ENCODE measurements at regions not wholly inside any gene's neighbourhood (a gene's known extent, or its start where the extent isn't known, plus 50 kb on each side); places are given as distances from the start of the nearest gene placed in this dataset.
A peak's percentile ranks its signal among the peaks of the same experiment; 100 is the strongest.

- no peak for DNase-seq (ENCODE audit: low spot score)
Observed at GRCh38 chrX:20431486-20431885, 164.8 kb upstream of the RPS6KA3 start.

DNA sequence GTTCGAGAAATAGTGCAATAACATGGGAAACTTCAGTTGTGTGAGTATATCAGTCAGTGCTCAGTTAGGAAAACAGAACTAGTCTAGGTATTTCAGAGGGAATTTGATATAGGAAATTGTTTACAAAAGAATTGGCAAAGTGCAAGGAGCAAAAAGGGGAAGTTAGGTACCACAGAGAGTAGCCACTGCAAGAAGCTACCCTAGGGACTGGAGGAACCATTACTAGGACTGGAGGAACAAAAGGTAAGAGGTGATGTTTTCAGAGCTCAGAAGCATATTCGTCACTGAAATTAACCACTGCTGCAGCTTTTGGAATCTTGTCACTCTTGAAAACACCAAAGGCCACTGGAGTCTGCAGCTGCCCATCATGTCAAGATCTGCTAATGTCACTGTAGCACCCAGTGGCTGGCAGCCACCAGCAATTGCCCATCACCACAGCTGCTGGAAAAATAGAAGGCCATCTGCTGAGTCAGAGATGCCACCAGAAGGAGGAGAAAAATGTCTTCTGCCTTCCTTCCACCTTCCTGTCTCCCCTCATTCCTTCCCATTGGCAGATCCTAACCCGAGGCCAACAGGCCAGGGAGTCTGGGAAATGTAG is 160.6 kb upstream of the RPS6KA3 start:
- no peak for DNase-seq (ENCODE audit: low spot score)

- DNase-seq (ENCODE audit: low spot score) = no peak
Observed at GRCh38 chrX:20421697-20422096, 155.0 kb upstream of the RPS6KA3 start.

DNA sequence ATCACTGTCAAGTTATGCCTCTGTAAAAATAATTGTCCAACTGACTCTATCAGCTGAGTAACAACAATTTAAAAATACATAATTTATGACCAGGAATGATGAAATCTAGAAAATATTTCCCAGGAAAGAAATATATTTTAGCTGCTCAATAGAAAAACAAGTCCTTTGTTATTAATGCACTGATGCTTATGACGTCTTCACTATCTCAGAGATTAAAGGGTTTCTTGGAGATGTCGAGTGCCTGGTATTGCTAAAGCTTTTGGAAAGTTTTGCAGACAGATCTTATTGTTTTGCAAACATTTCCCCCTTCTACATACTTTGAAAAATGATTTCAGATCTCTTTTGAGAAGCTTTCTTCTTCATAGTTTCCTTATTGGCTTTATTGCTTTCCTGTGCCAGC is 154.6 kb upstream of the RPS6KA3 start:
- DNase-seq (ENCODE audit: low spot score) = no peak

- no peak for DNase-seq (ENCODE audit: low spot score)
Observed at GRCh38 chrX:20420058-20420457, 153.3 kb upstream of the RPS6KA3 start.

- DNase-seq (ENCODE audit: low spot score) = peak; percentile 5
Observed at GRCh38 chrX:20418379-20419150, 151.9 kb upstream of the RPS6KA3 start.

DNA sequence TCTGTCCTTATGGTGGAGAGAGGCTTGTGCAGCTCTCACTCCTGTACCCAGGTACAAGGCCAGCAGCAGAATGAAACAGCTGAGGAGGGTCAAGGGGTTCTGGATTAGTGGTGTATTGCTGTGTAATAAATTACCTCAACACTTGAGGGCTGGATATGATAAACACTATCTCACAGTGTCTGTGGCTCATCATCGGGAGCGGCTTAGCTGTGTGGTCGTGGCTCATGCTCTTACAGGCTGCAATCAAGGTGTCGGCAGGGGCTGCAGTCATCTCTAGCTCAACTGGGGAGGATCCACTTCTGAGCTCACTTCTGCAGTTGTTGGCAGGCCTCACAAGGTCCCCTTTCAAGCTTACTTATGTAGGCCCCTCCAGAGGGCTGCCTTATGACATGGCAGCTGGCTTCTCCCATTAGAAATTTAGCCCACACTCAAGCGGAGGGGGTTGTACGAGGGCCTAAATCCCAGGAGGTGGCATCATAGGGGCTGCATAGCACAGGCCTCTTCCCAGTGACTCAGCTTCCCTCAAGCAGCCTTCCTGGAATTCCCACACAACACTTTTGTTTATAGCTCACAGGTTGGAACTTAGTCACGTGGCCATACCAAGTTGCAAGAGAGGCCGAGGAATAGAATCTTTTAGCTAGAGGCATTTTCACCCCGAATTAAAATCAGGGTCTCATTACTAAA is 148.2 kb upstream of the RPS6KA3 start:
- DNase-seq (ENCODE audit: low spot score) = no peak

- no peak for DNase-seq (ENCODE audit: low spot score)
Observed at GRCh38 chrX:20414066-20414465, 147.4 kb upstream of the RPS6KA3 start.

GRCh38 chrX:20412871-20413486 is 146.3 kb upstream of the RPS6KA3 start:
- peak; percentile 31 for DNase-seq (ENCODE audit: low spot score)

DNA sequence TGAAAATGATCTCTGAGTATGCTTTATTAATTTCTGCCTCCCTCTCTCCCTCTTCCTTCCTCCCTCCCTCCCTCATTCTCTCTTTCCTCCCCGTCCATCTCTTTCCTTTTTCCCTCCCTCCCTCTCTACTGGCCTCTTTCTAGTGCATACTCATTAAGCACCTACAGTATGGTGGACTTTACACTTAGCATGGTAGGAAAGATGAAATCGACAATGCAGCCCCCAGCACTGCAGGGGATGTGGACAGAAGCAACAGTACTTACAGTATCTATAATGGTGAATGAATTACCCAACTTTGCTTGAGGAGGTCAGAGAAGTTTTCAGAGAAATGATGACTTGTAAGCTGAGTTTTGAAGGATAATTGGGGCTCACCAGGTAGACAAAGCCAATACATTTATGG is 143.8 kb upstream of the RPS6KA3 start:
- no peak for DNase-seq (ENCODE audit: low spot score)

DNA sequence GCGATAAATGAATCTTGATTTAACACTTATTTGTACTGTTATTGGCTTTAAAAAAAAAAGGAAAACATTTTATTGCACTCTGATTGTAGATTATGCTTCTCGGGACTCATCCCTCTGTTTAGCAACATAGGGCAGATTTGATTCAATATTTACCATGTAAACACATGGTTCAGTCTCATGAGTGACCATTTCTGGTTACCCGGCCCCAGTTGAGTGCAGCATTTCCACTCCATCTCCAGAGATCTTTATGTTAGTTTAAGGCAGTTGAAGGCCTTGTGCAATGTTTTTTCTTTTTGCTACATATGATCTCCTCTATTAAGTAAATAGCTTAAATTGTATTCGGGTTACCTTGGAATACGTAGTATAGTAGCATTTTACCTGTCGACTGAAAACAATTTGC is 143.3 kb upstream of the RPS6KA3 start:
- no peak for DNase-seq (ENCODE audit: low spot score)

- DNase-seq (ENCODE audit: low spot score) = peak; percentile 7
Observed at GRCh38 chrX:20402956-20403355, 136.2 kb upstream of the RPS6KA3 start.

GRCh38 chrX:20399728-20400414 is 133.2 kb upstream of the RPS6KA3 start:
- no peak for DNase-seq (ENCODE audit: low spot score)

GRCh38 chrX:20397587-20397986 is 130.9 kb upstream of the RPS6KA3 start:
- DNase-seq (ENCODE audit: low spot score) = no peak

DNA sequence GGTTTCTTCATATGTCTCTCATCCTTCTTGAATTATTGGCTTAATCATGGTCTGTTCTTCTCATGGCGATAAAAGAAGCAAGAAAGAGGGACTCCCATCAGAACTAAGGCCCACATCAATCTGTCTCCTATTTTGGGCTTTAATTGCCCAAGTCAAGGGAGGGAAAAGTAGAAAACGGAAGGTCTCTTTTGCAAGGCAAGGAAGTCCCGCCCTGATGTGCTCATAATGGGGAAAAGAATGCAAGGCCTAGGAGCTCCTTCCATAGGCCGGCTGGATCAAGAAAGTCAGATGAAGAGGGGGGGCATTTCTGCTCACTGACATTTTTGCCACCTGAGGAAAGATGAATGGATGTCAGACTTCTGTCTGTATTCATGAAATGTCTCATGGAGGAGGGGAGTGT is 127.7 kb upstream of the RPS6KA3 start:
- no peak for DNase-seq (ENCODE audit: low spot score)

DNA sequence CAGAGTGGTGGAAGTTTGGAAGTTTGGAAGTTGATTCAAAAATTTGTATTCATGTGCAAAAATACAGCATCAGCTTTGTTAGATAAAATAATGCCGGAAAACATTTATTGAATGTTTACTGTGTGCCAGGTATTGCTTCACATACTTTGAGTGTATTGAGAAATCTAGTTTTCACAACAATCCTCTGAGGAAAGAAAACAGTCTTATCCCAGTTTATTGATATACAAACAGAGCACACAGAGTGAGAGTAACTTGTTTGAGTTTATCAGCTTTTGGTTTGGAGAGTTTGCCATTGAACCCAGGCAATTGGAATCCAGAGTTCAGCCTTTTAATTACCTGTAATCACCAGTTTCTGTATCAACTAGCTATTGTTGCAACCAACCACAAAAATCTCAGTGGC is 127.2 kb upstream of the RPS6KA3 start:
- no peak for DNase-seq (ENCODE audit: low spot score)

- DNase-seq (ENCODE audit: low spot score) = no peak
Observed at GRCh38 chrX:20388594-20388993, 121.9 kb upstream of the RPS6KA3 start.

- no peak for DNase-seq (ENCODE audit: low spot score)
Observed at GRCh38 chrX:20383477-20383876, 116.8 kb upstream of the RPS6KA3 start.

GRCh38 chrX:20382518-20383297 is 116.0 kb upstream of the RPS6KA3 start:
- no peak for DNase-seq (ENCODE audit: low spot score)

DNA sequence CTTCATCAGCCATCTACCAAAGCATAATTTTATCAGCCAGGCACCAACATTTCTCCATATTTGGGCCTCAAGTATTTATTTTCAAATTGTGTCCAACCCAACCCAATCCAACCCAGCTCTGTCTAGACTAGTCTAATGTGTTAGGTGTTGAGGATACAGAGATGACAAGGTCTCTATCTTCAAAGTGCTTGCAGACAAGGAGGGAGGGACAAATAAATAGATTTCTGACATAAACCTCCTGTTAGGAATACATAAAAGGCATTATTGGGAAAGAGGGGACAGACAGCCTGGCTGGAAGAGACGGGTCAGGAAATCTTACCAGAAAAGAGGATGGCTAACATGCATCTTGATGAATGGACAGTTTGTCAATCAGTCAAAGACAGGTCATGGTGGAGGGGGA is 115.4 kb upstream of the RPS6KA3 start:
- DNase-seq (ENCODE audit: low spot score) = no peak

DNA sequence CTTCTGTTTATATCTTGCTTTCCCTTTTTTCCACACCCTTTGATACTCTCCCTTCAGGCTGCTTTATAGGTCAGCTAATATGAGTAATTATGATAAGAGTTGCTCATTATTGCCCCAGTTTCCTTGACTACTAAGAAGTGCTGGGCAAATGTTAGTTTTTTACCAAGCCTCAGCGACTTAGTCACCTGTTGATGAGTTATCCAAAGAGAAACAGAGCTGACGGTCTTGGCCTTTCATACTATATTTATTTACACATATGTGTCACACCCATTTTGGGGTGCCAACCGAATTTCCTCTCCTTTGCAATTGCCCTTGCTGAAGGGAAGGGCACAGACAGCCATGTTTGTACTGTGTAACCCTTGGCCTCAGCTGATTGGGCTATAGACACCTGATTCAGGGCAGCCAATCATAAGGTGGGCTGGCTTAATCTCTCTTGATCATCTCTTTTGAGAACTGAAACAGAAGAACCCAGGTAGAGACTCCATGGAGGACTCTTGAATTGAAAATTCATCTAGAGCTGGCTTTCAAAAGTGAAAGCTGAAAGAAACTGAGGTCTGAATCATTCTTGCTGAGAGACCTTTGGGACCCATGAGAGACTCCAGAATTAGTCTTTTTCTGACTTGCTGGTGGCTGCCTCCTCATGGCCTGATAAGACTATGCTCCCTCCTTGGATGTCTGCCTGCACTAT is 111.7 kb upstream of the RPS6KA3 start:
- DNase-seq (ENCODE audit: low spot score) = no peak
